OCI-LY7 (cell line): ENCODE measurements at regions not wholly inside any gene's neighbourhood (a gene's known extent, or its start where the extent isn't known, plus 50 kb on each side); places are given as distances from the start of the nearest gene placed in this dataset.

Source experiments
- BruUV-seq: library from RNA; stranded (reverse); fragments of 400-500 nt; replicated peaks from 2 replicates; lab custom pipeline; 2021; lab: Mats Ljungman, UMichigan
- CTCF ChIA-PET: fragments of 300-600 bp; sonication (Branson Sonifier 250); formaldehyde crosslinking; loops from one replicate; lab custom pipeline; 2022; ENCODE audit warnings: antibody characterized with exemption; ENCODE audit not compliant: unreplicated experiment; lab: Charles Lee
- POLR2A ChIA-PET: fragments of 300-600 bp; sonication (Branson Sonifier 250); formaldehyde crosslinking; loops from one replicate; lab custom pipeline; 2022; ENCODE audit warnings: antibody characterized with exemption; lab: Charles Lee
- DNase-seq: peaks from one replicate; pipeline ENCODE4 v3.0.0-alpha.2; 2015; ENCODE audit warnings: low spot score
- H2AFZ ChIP-seq: fragments of 200-600 bp; sonication (generic), shearing (Covaris generic); 2 replicates; pipeline ENCODE4 v1.6.1; 2014; ENCODE audit warnings: mild to moderate bottlenecking, antibody characterized with exemption, low read length, moderate library complexity
- H3K27ac ChIP-seq: fragments of 200-600 bp; sonication (generic); 2 replicates; pipeline ENCODE4 v1.5.1; 2014; ENCODE audit warnings: mixed run types, low read depth, mild to moderate bottlenecking, moderate library complexity, low read length, inconsistent platforms; ENCODE audit not compliant: poor library complexity, severe bottlenecking
- H3K36me3 ChIP-seq: fragments of 200-600 bp; sonication (generic); 2 replicates; pipeline ENCODE4 v1.6.1; 2014; ENCODE audit warnings: mild to moderate bottlenecking, antibody characterized with exemption, low read length, moderate library complexity, mixed read lengths; ENCODE audit not compliant: insufficient read depth
- H3K4me1 ChIP-seq: fragments of 200-600 bp; sonication (generic); 2 replicates; pipeline ENCODE4 v1.5.1; 2014; ENCODE audit warnings: mild to moderate bottlenecking, low read length; ENCODE audit not compliant: insufficient read depth, poor library complexity, severe bottlenecking
- H3K4me2 ChIP-seq: fragments of 200-600 bp; sonication (generic); 2 replicates; pipeline ENCODE4 v1.6.1; 2014; ENCODE audit warnings: mild to moderate bottlenecking, low read length
- H3K4me3 ChIP-seq: fragments of 200-600 bp; sonication (generic); 2 replicates; pipeline ENCODE4 v1.5.1; 2014; ENCODE audit warnings: mild to moderate bottlenecking, low read depth, low read length; ENCODE audit not compliant: poor library complexity, severe bottlenecking
- H3K79me2 ChIP-seq: fragments of 200-600 bp; sonication (generic); 2 replicates; pipeline ENCODE4 v1.6.1; 2016; ENCODE audit warnings: low read depth, mild to moderate bottlenecking, low read length, moderate library complexity, mixed read lengths; ENCODE audit not compliant: insufficient read depth
- H3K9me2 ChIP-seq: fragments of 200-600 bp; sonication (generic); 2 replicates; pipeline ENCODE4 v1.6.1; 2016; ENCODE audit warnings: mild to moderate bottlenecking, low read length, mixed read lengths; ENCODE audit not compliant: insufficient read depth
- H3K9me3 ChIP-seq: fragments of 200-600 bp; sonication (generic); 2 replicates; pipeline ENCODE4 v1.6.1; 2014; ENCODE audit warnings: mild to moderate bottlenecking, mixed run types, low read length, mixed read lengths
- H4K20me1 ChIP-seq: fragments of 200-600 bp; sonication (generic); 2 replicates; pipeline ENCODE4 v1.6.1; 2014; ENCODE audit warnings: mild to moderate bottlenecking, antibody characterized with exemption, low read length, moderate library complexity, mixed read lengths; ENCODE audit not compliant: insufficient read depth
- CTCF ChIP-seq: fragments of 200-600 bp; sonication (generic); conservative IDR thresholded peaks from 2 replicates; pipeline ENCODE4 v1.5.1; 2014; ENCODE audit warnings: mild to moderate bottlenecking, antibody characterized with exemption, low read length, moderate library complexity, mixed read lengths
- EZH2phosphoT487 ChIP-seq: fragments of 200-600 bp; sonication (generic); IDR thresholded peaks from 2 replicates; pipeline ENCODE4 v1.6.1; 2018; ENCODE audit warnings: low read depth, borderline replicate concordance, mild to moderate bottlenecking, mixed run types, antibody characterized with exemption, low read length, moderate library complexity, mixed read lengths
- intact Hi-C: fragments of 100-400 bp; cut with micrococcal nuclease; formaldehyde crosslinking; loops from one replicate; pipeline ENCODE4 v1.10.0; 2022; ENCODE audit not compliant: unreplicated experiment

GRCh38 chr2:100660851-100661584 is 98.2 kb downstream of the PDCL3 start:
- no peak overlapping the region for H2AFZ ChIP-seq
- ChIA-PET POLR2A (interaction anchor here (0.6 kb wide), 1 partner anchor 252 kb away, joined by 3 read pairs; no protein-coding TSS in a partner anchor), CTCF (no interaction called here)
- no TSS peak for BruUV-seq
- no peak overlapping the region for H3K4me2 ChIP-seq
- no peaks in the 10 kb centered on the region for H4K20me1 ChIP-seq
- intact Hi-C loops = no loop called here
- H3K4me1 ChIP-seq = no peaks in the 10 kb centered on the region
- TF ChIP-seq EZH2phosphoT487 (no peak), CTCF (no peak)
- H3K9me2 ChIP-seq = no peaks in the 10 kb centered on the region
- no peak overlapping the region for H3K27ac ChIP-seq
- H3K9me3 ChIP-seq = no peaks in the 10 kb centered on the region
- no peak overlapping the region for H3K4me3 ChIP-seq
- no peaks in the 10 kb centered on the region for H3K79me2 ChIP-seq
- DNase-seq = no peak
- no peaks in the 10 kb centered on the region for H3K36me3 ChIP-seq

GRCh38 chr2:100662866-100663265 is 100.1 kb downstream of the PDCL3 start:
- no peaks in the 10 kb centered on the region for H3K79me2 ChIP-seq
- POLR2A ChIA-PET = interaction anchor here (1.0 to 1.4 kb wide), 2 partner anchors 12 to 36 kb away, joined by 3 to 7 read pairs; no protein-coding TSS in a partner anchor

GRCh38 chr2:100664021-100664755 is 101.4 kb downstream of the PDCL3 start:
- H3K79me2 ChIP-seq = no peaks in the 10 kb centered on the region
- no peak overlapping the region for H3K4me2 ChIP-seq
- TF ChIP-seq CTCF = no peak
- no peak for TF ChIP-seq EZH2phosphoT487
- H3K27ac ChIP-seq = no peak overlapping the region
- POLR2A ChIA-PET = no interaction called here
- no TSS peak for BruUV-seq
- no peaks in the 10 kb centered on the region for H3K9me3 ChIP-seq
- no peaks in the 10 kb centered on the region for H3K9me2 ChIP-seq
- CTCF ChIA-PET = no interaction called here
- H3K36me3 ChIP-seq = no peaks in the 10 kb centered on the region
- no peak for DNase-seq
- intact Hi-C loops = no loop called here
- no peak overlapping the region for H2AFZ ChIP-seq
- no peaks in the 10 kb centered on the region for H4K20me1 ChIP-seq
- no peak overlapping the region for H3K4me3 ChIP-seq
- no peaks in the 10 kb centered on the region for H3K4me1 ChIP-seq

More at GRCh38 chr2:100662866-100663265, 100.1 kb downstream of the PDCL3 start:
- Histone ChIP-seq H3K9me3 (no peaks in the 10 kb centered on the region), H4K20me1 (no peaks in the 10 kb centered on the region), H3K4me2 (no peak overlapping the region), H2AFZ (no peak overlapping the region), H3K4me3 (no peak overlapping the region), H3K36me3 (no peaks in the 10 kb centered on the region), H3K27ac (no peak overlapping the region), H3K9me2 (no peaks in the 10 kb centered on the region), H3K4me1 (no peaks in the 10 kb centered on the region)
- no peak for DNase-seq
- no peak for TF ChIP-seq EZH2phosphoT487
- intact Hi-C loops = no loop called here
- no TSS peak for BruUV-seq
- CTCF ChIA-PET = no interaction called here
